GM18502 (cell line): ENCODE measurements at regions not wholly inside any gene's neighbourhood (a gene's known extent, or its start where the extent isn't known, plus 50 kb on each side); places are given as distances from the start of the nearest gene placed in this dataset.
"Not testable (repeated sequence)": the region's sequence is repeated elsewhere in the genome, so short reads cannot be mapped to it uniquely, and the experiment has no call there.

Source experiments
- ATAC-seq: cut with Tn5 transposase; IDR thresholded peaks from one replicate; pipeline ENCODE4 v1.9.1; 2021; ENCODE audit warnings: mild to moderate bottlenecking; ENCODE audit not compliant: unreplicated experiment, poor library complexity

DNA sequence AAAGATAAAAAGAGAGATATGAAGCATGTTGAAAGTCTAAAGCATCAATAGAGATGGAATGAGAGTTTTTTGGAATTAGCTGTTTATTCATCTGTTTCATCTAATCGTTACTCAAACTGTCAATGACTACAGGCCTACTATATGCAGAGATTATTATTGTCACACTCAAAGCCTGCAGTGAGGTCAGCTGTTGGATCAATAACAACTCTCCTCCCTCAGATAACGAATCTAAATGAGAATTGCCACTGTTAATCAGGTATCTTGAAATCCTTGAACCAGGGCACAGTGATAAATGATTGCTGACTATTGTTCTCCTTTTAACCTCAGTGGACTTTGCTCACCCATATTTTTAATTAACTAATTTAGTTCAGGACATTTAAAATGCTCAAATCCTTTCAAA, 192.3 kb upstream of the SGO1 start:
- no peak for ATAC-seq

DNA sequence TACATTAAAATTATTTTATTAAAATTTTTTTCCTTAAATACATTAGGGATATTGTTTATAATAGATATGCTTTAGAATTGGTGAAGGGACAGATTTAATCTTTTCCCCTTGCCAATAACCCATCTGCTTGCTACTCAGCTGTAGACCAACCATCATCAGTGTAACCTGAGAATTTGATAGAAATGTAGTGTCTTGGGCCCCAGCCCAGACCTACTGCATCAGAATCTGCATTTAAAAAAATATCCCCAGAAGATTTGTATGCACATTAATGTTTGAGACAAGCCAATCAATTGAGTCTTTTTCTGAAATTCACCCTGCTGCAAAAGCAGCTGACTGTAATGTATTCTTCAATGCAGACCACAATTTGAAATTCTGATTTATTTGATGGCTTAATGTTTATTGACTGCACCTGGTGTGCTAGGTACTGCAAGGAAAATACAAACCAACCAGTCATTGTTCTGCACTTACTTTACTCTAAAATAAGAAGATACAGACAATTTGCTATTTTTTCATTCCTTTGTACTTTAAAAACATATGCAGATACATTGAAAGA, 190.7 kb upstream of the SGO1 start:
- ATAC-seq = no peak

- no peak for ATAC-seq
Measured at GRCh38 chr3:20375302-20375701, 189.3 kb upstream of the SGO1 start.

- ATAC-seq = not testable (repeated sequence)
Measured at GRCh38 chr3:20370273-20371063, 184.5 kb upstream of the SGO1 start.

- no peak for ATAC-seq
Measured at GRCh38 chr3:20361000-20361399, 175.0 kb upstream of the SGO1 start.

GRCh38 chr3:20353286-20353685, 167.3 kb upstream of the SGO1 start:
- ATAC-seq = no peak

DNA sequence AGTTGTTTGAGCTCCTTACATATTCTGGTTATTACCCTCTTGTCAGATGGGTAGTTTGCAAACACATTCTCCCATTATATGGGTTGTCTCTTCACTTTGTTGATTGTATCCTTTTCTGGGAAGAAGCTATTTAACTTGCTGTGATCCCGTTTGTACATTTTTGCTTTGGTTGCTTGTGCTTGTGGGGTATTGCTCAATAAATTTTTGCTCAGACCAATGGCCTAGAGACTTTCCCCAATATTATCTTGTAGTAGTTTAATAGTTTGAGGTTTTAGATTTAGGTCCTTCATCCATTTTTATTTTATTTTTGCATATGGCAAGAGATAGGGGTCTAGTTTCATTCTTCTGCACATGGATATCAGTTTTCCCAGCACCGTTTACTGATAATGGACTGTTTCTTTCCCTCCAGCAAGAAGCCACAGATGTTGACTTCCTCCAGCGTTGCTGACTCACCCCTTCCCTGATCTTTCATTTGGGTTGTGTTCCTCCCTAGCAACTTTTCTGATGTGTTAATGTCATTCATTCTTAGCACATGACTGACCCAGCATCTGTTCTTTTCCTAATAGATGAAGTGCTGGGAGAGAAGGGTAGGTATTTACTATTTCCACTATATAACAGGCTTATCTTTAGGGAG, 166.7 kb upstream of the SGO1 start:
- no peak for ATAC-seq

- ATAC-seq = no peak
Measured at GRCh38 chr3:20350449-20350848, 164.4 kb upstream of the SGO1 start.

DNA sequence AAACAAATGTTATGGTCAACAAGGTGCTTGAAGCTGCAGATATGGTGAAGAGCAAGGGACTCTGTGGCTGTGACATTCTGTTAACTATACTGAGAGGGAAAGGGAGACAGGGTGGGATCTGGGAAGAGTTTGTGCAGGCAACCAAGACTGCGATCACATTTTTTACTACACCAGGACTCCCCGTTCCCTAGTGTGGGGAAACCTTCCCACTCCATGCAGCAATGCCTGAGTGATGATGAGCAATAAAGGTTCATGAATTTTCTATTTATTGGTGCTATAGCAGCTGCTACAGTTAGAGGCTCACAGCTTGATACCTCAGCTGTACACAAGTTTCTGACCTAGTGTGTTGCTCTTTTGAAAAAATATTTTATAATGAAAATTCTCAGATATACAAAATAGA, 160.9 kb upstream of the SGO1 start:
- ATAC-seq = no peak

DNA sequence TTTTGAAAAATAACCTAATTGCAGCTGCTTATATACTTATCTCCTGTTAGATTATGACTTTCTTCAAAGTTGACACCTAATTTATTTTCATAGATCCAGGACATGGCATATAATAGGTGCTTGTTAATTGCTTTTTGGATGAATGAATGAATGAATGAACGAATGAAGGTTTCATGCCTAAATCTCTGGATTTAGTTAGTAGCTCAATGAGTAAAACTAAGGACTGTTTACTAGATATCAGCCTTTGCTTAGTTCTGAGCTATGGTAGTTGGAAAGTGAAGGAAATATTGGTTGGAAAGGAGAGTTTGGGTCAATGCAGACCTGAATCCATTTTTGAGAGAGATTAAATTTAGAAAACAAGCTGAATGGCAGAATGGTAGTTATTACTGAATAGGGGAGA, 160.4 kb upstream of the SGO1 start:
- no peak for ATAC-seq

- ATAC-seq = peak; percentile 47
Measured at GRCh38 chr3:20344400-20344959, 158.5 kb upstream of the SGO1 start.

- no peak for ATAC-seq
Measured at GRCh38 chr3:20343790-20344189, 157.8 kb upstream of the SGO1 start.

DNA sequence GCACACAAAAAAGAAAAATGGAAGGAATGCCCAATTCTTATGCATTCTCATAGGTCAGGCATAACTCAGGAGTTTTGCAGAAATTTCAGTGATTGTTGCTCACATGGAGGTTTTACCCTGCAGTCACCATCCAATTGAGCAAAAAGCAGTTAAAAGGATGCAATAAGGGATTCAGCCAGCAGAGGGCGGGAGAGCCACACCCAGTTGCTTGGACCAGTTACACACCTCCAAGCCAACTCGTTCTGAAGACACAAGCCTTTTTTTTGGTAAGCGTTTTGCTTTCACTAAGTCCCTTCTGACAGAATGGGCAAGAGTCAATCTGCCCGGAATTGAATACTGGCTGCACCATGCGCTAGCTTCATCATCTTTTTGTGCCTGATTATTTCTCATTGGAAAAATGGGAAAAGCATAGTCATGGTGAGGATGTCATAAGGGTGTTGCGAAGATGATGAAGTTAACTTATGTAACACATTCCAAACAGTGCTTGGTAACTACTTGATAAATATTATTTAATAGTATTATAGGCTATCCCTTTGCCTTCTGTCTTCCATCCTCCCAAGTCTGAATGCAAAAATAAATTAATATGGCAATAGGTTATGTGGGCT, 154.4 kb upstream of the SGO1 start:
- peak; percentile 89 for ATAC-seq

DNA sequence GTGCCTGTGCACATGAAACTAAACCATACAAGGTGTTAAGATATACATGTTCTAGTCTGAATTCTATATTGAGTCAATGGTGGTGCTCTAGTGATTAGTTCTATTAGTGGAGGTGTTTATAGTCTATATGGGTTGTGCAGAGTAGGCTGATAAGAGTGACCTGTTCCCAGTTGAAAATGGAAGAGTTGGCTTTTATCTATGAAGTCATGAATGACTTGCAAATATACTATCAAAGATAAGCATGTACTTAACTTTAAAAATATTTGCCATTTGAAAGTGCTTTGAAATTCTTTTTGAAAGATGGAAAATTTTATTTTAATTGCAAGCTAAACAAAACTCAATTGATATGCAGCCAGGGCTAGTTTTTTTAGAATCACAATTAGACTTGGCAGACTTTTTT, 150.6 kb upstream of the SGO1 start:
- ATAC-seq = no peak

- ATAC-seq = no peak
Measured at GRCh38 chr3:20334842-20335241, 148.8 kb upstream of the SGO1 start.

DNA sequence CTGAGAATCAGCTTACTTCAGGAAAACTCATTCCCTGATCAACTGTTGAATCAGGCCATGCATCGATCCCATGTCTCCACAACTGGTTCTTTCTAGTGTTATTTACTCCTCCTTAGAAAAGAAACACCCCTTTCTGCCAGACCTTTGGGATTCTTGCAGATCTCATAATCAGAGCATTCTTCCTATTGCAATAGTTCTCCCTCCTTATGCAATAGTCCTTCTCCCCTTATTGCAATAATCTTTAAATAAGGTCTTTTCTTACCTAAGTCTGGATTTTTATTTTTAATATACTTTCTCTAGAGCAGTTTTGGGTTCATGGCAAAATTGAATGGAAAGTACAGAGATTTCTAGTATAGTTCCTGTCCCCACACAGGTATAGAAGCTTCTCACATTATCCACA, 141.9 kb upstream of the SGO1 start:
- no peak for ATAC-seq

DNA sequence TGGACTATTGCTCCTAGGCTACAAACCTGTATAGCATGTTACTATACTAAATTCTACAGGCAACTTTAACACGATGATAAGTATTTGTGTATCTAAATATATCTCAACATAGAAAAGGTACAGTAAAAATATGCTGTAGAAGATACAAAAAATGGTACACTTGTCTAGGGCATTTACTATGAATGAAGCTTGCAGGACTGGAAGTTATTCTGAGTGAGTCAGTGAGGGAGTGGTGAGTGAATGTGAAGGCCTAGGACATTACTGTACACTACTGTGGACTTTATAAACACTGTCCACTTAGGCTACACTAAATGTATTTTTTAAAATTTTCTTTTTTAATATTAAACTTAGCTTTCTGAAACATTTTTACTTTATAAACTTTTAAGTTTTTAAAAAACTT, 140.5 kb upstream of the SGO1 start:
- no peak for ATAC-seq

DNA sequence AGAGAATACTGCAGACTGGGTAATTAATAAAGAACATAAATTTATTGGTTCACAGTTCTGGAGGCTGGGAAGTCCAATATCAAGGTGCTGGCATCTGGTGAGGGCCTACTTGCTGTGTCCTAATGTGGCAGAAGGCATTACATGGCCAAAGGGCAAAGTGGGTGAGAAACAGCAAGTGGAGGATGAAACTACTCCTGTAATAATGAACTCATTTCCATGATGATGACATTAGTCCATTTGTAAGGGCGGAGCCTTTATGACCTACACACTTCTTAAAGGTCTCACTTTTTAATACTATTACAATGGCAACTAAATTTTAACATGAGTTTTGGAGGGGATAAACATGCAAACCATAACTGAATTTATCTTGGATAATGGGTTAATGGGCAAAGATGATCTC, 139.6 kb upstream of the SGO1 start:
- no peak for ATAC-seq

- peak; percentile 99 for ATAC-seq
Measured at GRCh38 chr3:20324664-20325478, 138.9 kb upstream of the SGO1 start.

DNA sequence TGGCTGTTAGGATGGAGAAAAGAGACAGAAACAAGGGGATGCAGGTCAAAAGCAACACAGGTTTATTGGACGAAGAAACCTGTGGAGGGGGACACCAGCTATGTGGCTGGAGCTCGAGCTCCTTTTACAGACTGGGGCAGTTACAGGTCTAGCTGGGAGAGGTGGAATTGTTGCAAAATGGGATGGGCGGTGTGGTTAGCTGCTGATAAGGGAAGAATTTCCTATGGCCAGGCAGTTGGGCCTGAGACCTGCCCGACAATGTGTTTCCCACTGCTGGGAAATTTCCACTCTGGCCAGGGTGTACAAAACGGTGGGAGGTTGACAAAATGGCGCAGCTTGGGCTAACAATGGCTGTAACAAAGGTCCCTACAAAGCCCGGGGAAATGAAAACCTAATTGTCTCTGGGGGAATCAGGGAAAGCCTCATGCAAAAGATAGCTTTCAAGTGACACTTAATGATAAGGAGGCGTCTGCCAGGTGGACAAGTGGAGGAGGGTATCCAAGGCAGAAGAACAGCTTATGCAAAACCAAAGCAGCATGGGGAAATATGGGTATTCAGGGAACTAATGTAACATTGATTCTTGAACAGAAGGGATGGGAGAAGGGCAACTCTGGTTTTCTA, 137.4 kb upstream of the SGO1 start:
- no peak for ATAC-seq
